ENCODE measurements at regions not wholly inside any gene's neighbourhood (a gene's known extent, or its start where the extent isn't known, plus 50 kb on each side); places are given as distances from the start of the nearest gene placed in this dataset.

GRCh38 chr6:40754461-40755045, 167.4 kb upstream of the LRFN2 start:
- DNase-seq (ENCODE audit: low read depth in 2 of 2) = no peak

GRCh38 chr6:40753675-40754448, 166.7 kb upstream of the LRFN2 start:
- DNase-seq (ENCODE audit: low read depth in 2 of 2) = no peak

GRCh38 chr6:40753048-40753447, 165.9 kb upstream of the LRFN2 start:
- DNase-seq (ENCODE audit: low read depth in 2 of 2) = no peak

GRCh38 chr6:40744835-40745234, 157.7 kb upstream of the LRFN2 start:
- DNase-seq (ENCODE audit: low read depth in 2 of 2) = no peak

GRCh38 chr6:40743690-40744446, 156.7 kb upstream of the LRFN2 start:
- DNase-seq (ENCODE audit: low read depth in 2 of 2) = no peak

- no peak for DNase-seq (ENCODE audit: low read depth in 2 of 2)
These were observed 156.1 kb upstream of the LRFN2 start for GRCh38 chr6:40743226-40743625.

- DNase-seq (ENCODE audit: low read depth in 2 of 2) = no peak
These were observed 153.4 kb upstream of the LRFN2 start for GRCh38 chr6:40740518-40740917.

GRCh38 chr6:40738551-40739193, 151.5 kb upstream of the LRFN2 start:
- no peak for DNase-seq (ENCODE audit: low read depth in 2 of 2)

GRCh38 chr6:40735521-40735920, 148.4 kb upstream of the LRFN2 start:
- no peak for DNase-seq (ENCODE audit: low read depth in 2 of 2)

GRCh38 chr6:40735121-40735520, 148.0 kb upstream of the LRFN2 start:
- no peak for DNase-seq (ENCODE audit: low read depth in 2 of 2)

GRCh38 chr6:40734607-40735006, 147.4 kb upstream of the LRFN2 start:
- no peak for DNase-seq (ENCODE audit: low read depth in 2 of 2)

- no peak for DNase-seq (ENCODE audit: low read depth in 2 of 2)
These were observed 146.7 kb upstream of the LRFN2 start for GRCh38 chr6:40733770-40734396.

GRCh38 chr6:40733290-40733689, 146.1 kb upstream of the LRFN2 start:
- DNase-seq (ENCODE audit: low read depth in 2 of 2) = no peak

- no peak for DNase-seq (ENCODE audit: low read depth in 2 of 2)
These were observed 145.7 kb upstream of the LRFN2 start for GRCh38 chr6:40732878-40733277.

- DNase-seq (ENCODE audit: low read depth in 2 of 2) = no peak
These were observed 141.5 kb upstream of the LRFN2 start for GRCh38 chr6:40728643-40729042.

GRCh38 chr6:40727271-40727670, 140.1 kb upstream of the LRFN2 start:
- DNase-seq (ENCODE audit: low read depth in 2 of 2) = no peak

GRCh38 chr6:40726853-40727252, 139.7 kb upstream of the LRFN2 start:
- no peak for DNase-seq (ENCODE audit: low read depth in 2 of 2)

GRCh38 chr6:40725390-40725789, 138.2 kb upstream of the LRFN2 start:
- DNase-seq (ENCODE audit: low read depth in 2 of 2) = no peak

- DNase-seq (ENCODE audit: low read depth in 2 of 2) = no peak
These were observed 137.7 kb upstream of the LRFN2 start for GRCh38 chr6:40724886-40725285.

- DNase-seq (ENCODE audit: low read depth in 2 of 2) = no peak
These were observed 136.8 kb upstream of the LRFN2 start for GRCh38 chr6:40723967-40724366.

GRCh38 chr6:40722553-40723258, 135.5 kb upstream of the LRFN2 start:
- no peak for DNase-seq (ENCODE audit: low read depth in 2 of 2)
